ENCODE measurements at regions not wholly inside any gene's neighbourhood (a gene's known extent, or its start where the extent isn't known, plus 50 kb on each side); places are given as distances from the start of the nearest gene placed in this dataset.

- H3K4me1 ChIP-seq: no peaks in the 10 kb centered on the region
- WGBS: 66% methylated on average over 2 of the region's 2 CpGs
- no peaks in the 10 kb centered on the region for H3K36me3 ChIP-seq
- H3K4me3 ChIP-seq: no peak overlapping the region
- H3K27me3 ChIP-seq: no peaks in the 10 kb centered on the region
- DNase-seq (ENCODE audit: low spot score in 2 of 2): no peak
- TF ChIP-seq EP300 (IDR thresholded peaks at IDR 0.05): no peak
- no peaks in the 10 kb centered on the region for H3K9me3 ChIP-seq
- no peak overlapping the region for H3K27ac ChIP-seq
These were observed 398.3 kb downstream of the C6orf118 start for GRCh38 chr6:164911151-164911550.

- Histone ChIP-seq H3K36me3 (no peaks in the 10 kb centered on the region), H3K27ac (no peak overlapping the region), H3K9me3 (no peaks in the 10 kb centered on the region), H3K27me3 (no peaks in the 10 kb centered on the region), H3K4me3 (no peak overlapping the region), H3K4me1 (no peaks in the 10 kb centered on the region)
- no peak for DNase-seq (ENCODE audit: low spot score in 2 of 2)
- TF ChIP-seq POLR2A (IDR thresholded peaks at IDR 0.05): no peak
- no peak for TF ChIP-seq CTCF (IDR thresholded peaks at IDR 0.05)
- no peak for TF ChIP-seq POLR2AphosphoS5 (IDR thresholded peaks at IDR 0.05)
- no peak for TF ChIP-seq EP300 (IDR thresholded peaks at IDR 0.05)
These were observed 402.6 kb downstream of the C6orf118 start for GRCh38 chr6:164906766-164907165.

- Histone ChIP-seq H3K4me3 (no peak overlapping the region), H3K4me1 (no peaks in the 10 kb centered on the region), H3K36me3 (no peaks in the 10 kb centered on the region), H3K27me3 (no peaks in the 10 kb centered on the region), H3K9me3 (no peaks in the 10 kb centered on the region), H3K27ac (no peak overlapping the region)
- no peak for TF ChIP-seq POLR2AphosphoS5 (IDR thresholded peaks at IDR 0.05)
- no peak for TF ChIP-seq EP300 (IDR thresholded peaks at IDR 0.05)
- no peak for TF ChIP-seq CTCF (IDR thresholded peaks at IDR 0.05)
- TF ChIP-seq POLR2A (IDR thresholded peaks at IDR 0.05): no peak
- DNase-seq (ENCODE audit: low spot score in 2 of 2): no peak
These were observed 404.1 kb downstream of the C6orf118 start for GRCh38 chr6:164905311-164905710.

GRCh38 chr6:164898412-164898811 lies 411.0 kb downstream of the C6orf118 start:
- DNase-seq (ENCODE audit: low spot score in 2 of 2): no peak
- Histone ChIP-seq H3K4me3 (no peak overlapping the region), H3K36me3 (no peaks in the 10 kb centered on the region), H3K9me3 (no peaks in the 10 kb centered on the region), H3K27ac (no peak overlapping the region), H3K27me3 (no peaks in the 10 kb centered on the region), H3K4me1 (no peaks in the 10 kb centered on the region)
- WGBS: 39% methylated on average over 2 of the region's 2 CpGs
- TF ChIP-seq CTCF (IDR thresholded peaks at IDR 0.05) (no peak), EP300 (IDR thresholded peaks at IDR 0.05) (no peak), POLR2AphosphoS5 (IDR thresholded peaks at IDR 0.05) (no peak), POLR2A (IDR thresholded peaks at IDR 0.05) (no peak)

GRCh38 chr6:164897523-164898235 lies 411.7 kb downstream of the C6orf118 start:
- H3K4me3 ChIP-seq: no peak overlapping the region
- H3K27me3 ChIP-seq: no peaks in the 10 kb centered on the region
- no peaks in the 10 kb centered on the region for H3K36me3 ChIP-seq
- no peaks in the 10 kb centered on the region for H3K9me3 ChIP-seq
- TF ChIP-seq POLR2AphosphoS5 (IDR thresholded peaks at IDR 0.05): no peak
- TF ChIP-seq POLR2A (IDR thresholded peaks at IDR 0.05): no peak
- TF ChIP-seq CTCF (IDR thresholded peaks at IDR 0.05): no peak
- TF ChIP-seq EP300 (IDR thresholded peaks at IDR 0.05): no peak
- DNase-seq (ENCODE audit: low spot score in 2 of 2): no peak
- H3K27ac ChIP-seq: no peak overlapping the region
- WGBS: 82% methylated on average over 8 of the region's 8 CpGs
- no peaks in the 10 kb centered on the region for H3K4me1 ChIP-seq

GRCh38 chr6:164889980-164890379 lies 419.4 kb downstream of the C6orf118 start:
- DNase-seq (ENCODE audit: low spot score in 2 of 2): no peak
- H3K4me1 ChIP-seq: no peaks in the 10 kb centered on the region
- no peaks in the 10 kb centered on the region for H3K27me3 ChIP-seq
- TF ChIP-seq CTCF (IDR thresholded peaks at IDR 0.05) (no peak), EP300 (IDR thresholded peaks at IDR 0.05) (no peak), POLR2A (IDR thresholded peaks at IDR 0.05) (no peak), POLR2AphosphoS5 (IDR thresholded peaks at IDR 0.05) (no peak)
- H3K36me3 ChIP-seq: no peaks in the 10 kb centered on the region
- H3K9me3 ChIP-seq: no peaks in the 10 kb centered on the region
- WGBS: 51% methylated on average over 4 of the region's 4 CpGs
- H3K4me3 ChIP-seq: no peak overlapping the region
- H3K27ac ChIP-seq: no peak overlapping the region
